Immature natural killer cell (primary cell): ENCODE measurements at regions not wholly inside any gene's neighbourhood (a gene's known extent, or its start where the extent isn't known, plus 50 kb on each side); places are given as distances from the start of the nearest gene placed in this dataset.

Source experiments
- DNase-seq, 3 donors: peaks; one replicate each; pipeline ENCODE4 v3.0.0; 2022; ENCODE audit warnings: mixed read lengths in 1 of 3
- H3K27ac Mint-ChIP-seq, 6 donors: one replicate each; pipeline ENCODE4 v1.8.0; 2020; ENCODE audit warnings: mixed read lengths in 6 of 6, mild to moderate bottlenecking in 5 of 6, inconsistent platforms in 4 of 6, moderate library complexity in 3 of 6
- H3K27me3 Mint-ChIP-seq, 3 donors: one replicate each; pipeline ENCODE4 v1.8.0; 2020 to 2021; ENCODE audit warnings: low read depth in 3 of 3, mild to moderate bottlenecking in 3 of 3, mixed read lengths in 3 of 3, moderate library complexity in 3 of 3, inconsistent platforms in 1 of 3
- H3K36me3 Mint-ChIP-seq, 3 donors: one replicate each; pipeline ENCODE4 v1.8.0; 2020; ENCODE audit warnings: mixed read lengths in 3 of 3, inconsistent platforms in 2 of 3, mild to moderate bottlenecking in 2 of 3
- H3K4me1 Mint-ChIP-seq, 2 donors: one replicate each; pipeline ENCODE4 v1.8.0; 2020; ENCODE audit warnings: inconsistent platforms in 2 of 2, mild to moderate bottlenecking in 2 of 2, mixed read lengths in 2 of 2, moderate library complexity in 1 of 2
- H3K4me3 Mint-ChIP-seq, 5 donors: one replicate each; pipeline ENCODE4 v1.8.0; 2020; ENCODE audit warnings: mild to moderate bottlenecking in 5 of 5, mixed read lengths in 5 of 5, inconsistent platforms in 3 of 5, moderate library complexity in 3 of 5
- H3K9me3 Mint-ChIP-seq, 6 donors: one replicate each; pipeline ENCODE4 v1.8.0; 2020; ENCODE audit warnings: mild to moderate bottlenecking in 6 of 6, mixed read lengths in 6 of 6, inconsistent platforms in 4 of 6, moderate library complexity in 3 of 6

DNA sequence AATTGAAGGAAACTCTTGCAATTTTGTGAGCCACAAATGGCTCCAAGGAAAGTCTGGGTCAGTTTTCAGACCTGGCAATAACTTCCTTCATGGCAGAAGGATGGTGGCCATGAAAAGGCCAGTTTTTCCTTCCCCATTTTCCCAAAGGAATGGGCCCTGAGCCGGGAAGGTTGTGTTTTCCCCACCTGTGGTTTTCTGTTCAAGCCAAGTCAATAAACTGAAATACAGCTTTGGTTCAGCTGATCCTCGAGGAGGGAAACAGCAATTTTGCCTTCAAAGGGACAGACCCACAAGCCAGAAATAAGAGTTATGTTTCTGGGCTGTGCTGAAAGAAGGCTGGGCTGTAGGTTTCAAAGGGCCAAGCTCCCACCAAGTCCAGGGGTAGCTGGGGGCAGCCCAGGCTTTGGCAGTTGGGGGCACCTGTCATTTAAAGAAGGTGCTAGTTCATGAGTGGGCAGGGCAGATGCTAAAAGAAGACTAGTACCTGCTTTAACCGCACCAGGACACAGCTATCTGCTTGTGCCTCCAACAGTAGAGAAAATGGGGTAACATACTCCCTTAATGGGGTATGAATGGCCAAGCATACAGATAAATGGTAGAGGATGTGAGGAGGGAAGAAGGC lies 97.0 kb downstream of the TTC32 start:
- H3K4me1 Mint-ChIP-seq = no peaks in the 10 kb centered on the region
- DNase-seq = no peak
- H3K9me3 Mint-ChIP-seq = peaks cover 0 to 5% (median 0%) of the 10 kb centered on the region in 6 donors
- no peaks in the 10 kb centered on the region for H3K36me3 Mint-ChIP-seq
- no peak overlapping the region for H3K4me3 Mint-ChIP-seq
- H3K27ac Mint-ChIP-seq = no peak overlapping the region
- H3K27me3 Mint-ChIP-seq = peaks cover 4 to 5% (median 5%) of the 10 kb centered on the region in 3 donors

DNA sequence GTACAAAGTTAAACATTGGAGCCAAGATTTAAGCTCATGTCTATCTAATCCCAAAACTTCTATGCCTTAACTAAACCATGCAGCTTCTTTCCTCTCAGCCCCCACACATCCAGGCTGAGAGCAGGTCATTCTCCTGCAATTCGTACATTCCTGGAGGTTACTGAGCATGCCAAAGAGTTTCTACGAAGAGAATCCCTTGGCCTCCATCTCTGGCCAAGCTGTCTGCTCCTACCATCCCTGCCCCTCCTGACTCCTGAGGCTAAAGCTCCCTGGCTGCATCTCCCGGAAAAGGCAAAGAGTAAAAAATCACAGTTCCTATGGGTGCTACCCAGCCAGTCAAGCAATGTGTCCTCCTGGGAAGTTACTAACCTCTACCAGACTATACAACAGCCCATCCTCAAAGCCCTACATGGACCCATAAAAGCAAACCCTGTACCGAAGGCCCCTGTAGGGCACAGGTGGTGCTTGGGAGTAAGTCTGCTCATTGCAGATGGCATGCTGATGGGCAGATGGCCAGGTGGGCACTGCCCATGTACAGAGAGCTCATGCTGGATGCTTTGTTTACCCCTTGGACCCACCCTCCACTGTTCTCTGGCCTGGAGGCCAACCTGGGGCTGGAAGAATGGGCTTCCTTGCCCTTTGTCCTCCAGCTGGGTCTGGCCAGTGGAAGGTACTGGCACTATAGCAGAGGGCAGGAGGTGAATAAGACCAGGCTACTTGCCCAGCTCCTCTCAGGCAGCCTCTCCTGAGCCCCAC lies 99.5 kb downstream of the TTC32 start:
- DNase-seq = no peak
- no peaks in the 10 kb centered on the region for H3K4me1 Mint-ChIP-seq
- no peak overlapping the region for H3K4me3 Mint-ChIP-seq
- peaks cover 4 to 9% (median 8%) of the 10 kb centered on the region in 3 donors for H3K27me3 Mint-ChIP-seq
- H3K27ac Mint-ChIP-seq = no peak overlapping the region
- no peaks in the 10 kb centered on the region for H3K36me3 Mint-ChIP-seq
- H3K9me3 Mint-ChIP-seq = peaks cover 0 to 4% (median 0%) of the 10 kb centered on the region in 6 donors

DNA sequence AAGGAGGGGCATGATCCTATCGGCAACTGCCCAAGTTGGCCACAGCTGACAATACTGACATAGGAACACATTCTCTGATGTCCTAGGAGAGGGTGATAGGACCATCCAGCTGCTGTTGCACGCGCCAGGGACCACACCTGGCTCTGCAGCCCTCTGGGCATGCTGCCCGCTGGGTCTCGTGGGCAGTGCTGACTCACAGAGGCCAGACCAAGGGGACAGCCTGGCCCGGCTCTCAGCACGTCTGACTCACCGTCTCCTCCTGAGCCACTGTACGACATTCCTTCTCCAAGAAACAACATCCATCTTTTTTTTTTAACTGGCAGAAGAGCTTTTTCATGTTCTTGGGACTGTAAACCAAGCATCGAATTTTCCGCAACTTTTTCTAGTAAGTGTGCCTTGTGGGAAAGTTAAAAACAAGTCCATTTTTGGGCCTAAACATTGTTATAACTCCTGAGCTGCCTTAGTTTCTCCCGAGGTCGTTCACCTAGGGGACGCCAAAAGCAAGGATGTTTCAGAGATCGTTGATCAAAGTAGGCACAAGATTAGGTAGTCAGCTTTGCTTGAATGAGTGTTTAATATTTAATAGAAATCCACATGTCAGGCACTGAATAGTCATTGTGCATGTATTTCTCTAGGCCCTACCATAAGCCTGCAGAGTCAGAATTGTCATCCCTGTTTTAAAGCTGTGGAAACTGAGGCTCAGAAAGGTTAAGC lies 100.3 kb downstream of the TTC32 start:
- Mint-ChIP-seq H3K27me3 (peaks cover 4 to 8% (median 5%) of the 10 kb centered on the region in 3 donors), H3K36me3 (no peaks in the 10 kb centered on the region), H3K4me3 (no peak overlapping the region), H3K9me3 (peaks cover 0 to 4% (median 0%) of the 10 kb centered on the region in 6 donors), H3K27ac (no peak overlapping the region), H3K4me1 (no peaks in the 10 kb centered on the region)
- no peak for DNase-seq

DNA sequence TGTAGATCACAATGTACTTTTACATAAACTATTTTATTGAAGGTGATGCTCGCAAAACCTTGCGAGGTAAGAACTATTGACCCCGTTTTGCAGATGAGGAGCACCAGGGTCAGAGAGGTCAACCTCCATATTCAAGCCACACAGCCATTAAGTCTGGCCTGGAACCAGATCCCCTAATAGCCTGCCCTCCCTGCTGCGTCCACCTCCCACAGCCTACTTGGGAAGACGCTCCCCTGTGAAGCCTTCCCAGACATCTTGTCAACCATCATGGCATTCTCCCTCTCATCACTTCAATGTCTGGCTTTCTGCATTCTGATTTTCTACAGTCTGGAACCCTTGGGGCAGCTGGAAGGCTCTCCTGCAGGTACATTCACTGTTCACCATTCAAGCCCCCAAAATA lies 101.0 kb downstream of the TTC32 start:
- no peaks in the 10 kb centered on the region for H3K36me3 Mint-ChIP-seq
- H3K4me1 Mint-ChIP-seq = no peaks in the 10 kb centered on the region
- no peak for DNase-seq
- H3K27ac Mint-ChIP-seq = no peak overlapping the region
- H3K4me3 Mint-ChIP-seq = no peak overlapping the region
- H3K27me3 Mint-ChIP-seq = peaks cover 2 to 7% (median 5%) of the 10 kb centered on the region in 3 donors
- peaks cover 0 to 4% (median 0%) of the 10 kb centered on the region in 6 donors for H3K9me3 Mint-ChIP-seq

DNA sequence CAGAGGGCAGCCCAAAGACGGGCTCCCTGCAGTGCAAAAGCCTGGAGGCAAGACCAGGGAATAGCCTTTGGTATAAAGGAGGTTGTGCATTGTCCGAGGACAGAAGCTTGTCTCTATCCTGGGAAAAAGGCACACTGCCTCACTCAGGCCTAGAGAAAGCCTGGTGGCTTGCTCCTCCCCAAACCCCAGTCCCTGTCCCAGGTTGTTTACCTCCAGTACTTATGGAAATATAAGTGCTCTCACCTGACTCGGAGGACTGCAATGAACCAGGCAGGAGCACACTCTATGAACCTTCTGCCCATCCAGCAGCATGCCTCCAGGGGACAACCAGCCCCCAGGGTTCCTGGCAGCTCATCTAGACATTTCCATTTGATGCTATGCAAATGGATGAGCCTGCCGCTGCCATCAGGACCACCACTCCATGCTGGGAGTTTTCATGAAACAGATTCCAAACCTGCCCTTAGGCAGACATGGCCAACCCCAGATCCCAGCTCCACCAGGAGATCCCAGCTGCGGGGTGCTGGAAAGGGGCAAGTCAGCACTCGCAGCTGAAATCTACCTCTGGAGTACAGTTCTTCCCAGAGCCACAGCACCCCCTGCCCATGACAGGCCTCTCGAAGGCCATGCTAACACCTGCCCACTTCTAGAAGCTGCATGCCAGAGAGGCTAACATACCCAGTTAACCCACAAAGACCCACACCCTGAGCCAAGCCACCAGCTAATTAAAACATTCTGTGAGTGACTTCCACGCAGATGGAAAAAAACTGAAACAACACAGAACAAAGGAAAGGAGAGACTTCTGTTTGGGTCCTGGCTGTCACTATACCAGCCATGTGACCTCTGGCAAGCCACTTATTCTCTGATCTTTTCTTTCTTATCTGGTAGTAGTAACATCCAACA lies 101.7 kb downstream of the TTC32 start:
- Mint-ChIP-seq H3K27me3 (peaks cover 2 to 7% (median 5%) of the 10 kb centered on the region in 3 donors), H3K9me3 (peaks cover 0 to 2% (median 0%) of the 10 kb centered on the region in 6 donors), H3K4me3 (no peak overlapping the region), H3K4me1 (no peaks in the 10 kb centered on the region), H3K27ac (no peak overlapping the region), H3K36me3 (no peaks in the 10 kb centered on the region)
- no peak for DNase-seq

DNA sequence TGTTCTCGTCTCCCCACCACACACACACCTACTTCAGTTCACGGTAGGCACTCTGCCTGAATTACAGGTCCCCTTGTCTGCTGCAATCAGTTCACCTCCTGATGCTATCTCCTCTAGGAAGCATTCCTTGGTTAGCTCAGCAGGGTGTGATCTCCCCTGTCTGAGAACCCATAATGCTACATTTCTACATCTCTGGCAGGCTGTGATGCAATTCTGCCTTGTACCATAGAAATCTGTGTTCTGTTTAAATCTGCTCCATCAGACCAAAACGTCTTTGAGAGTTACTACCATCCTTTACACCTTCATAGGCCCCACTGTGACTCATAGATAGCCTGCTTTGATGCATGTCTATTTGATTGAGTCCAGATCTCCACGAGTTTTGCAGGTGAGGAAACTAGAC lies 103.9 kb downstream of the TTC32 start:
- no peaks in the 10 kb centered on the region for H3K4me1 Mint-ChIP-seq
- no peak overlapping the region for H3K27ac Mint-ChIP-seq
- H3K9me3 Mint-ChIP-seq = peaks cover 0 to 1% (median 0%) of the 10 kb centered on the region in 6 donors
- no peak for DNase-seq
- peaks cover under 1 to 7% (median 5%) of the 10 kb centered on the region in 3 donors for H3K27me3 Mint-ChIP-seq
- H3K4me3 Mint-ChIP-seq = no peak overlapping the region
- no peaks in the 10 kb centered on the region for H3K36me3 Mint-ChIP-seq

DNA sequence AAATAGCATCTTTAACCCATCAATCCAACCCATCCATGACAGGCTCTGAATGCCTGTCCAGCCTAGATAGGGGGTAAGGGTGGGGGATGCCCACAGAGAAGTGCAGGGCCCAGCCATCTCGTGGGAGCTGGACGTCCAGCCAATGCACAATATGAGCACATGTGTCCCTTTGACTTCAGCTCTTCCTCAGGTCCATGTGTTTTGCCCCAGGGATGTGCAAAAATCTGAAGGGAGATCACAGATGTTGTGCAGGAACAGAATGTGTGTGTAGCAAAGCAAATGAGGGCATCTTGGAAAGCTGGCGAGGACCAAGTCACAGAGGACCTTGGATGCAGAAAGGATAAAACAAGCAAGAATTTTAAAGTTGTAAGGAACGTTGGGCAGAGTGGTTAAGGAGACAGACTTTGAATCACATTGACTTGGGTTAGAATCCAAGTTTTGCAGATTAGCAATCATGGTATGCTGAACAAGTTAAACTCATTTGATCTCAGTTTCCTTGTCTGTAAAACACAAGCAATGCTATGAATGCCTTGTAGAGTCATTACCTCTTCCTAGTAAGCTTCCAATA lies 104.5 kb downstream of the TTC32 start:
- Mint-ChIP-seq H3K27ac (no peak overlapping the region), H3K4me1 (no peaks in the 10 kb centered on the region), H3K27me3 (peaks cover 0 to 7% (median 5%) of the 10 kb centered on the region in 3 donors), H3K4me3 (no peak overlapping the region), H3K36me3 (no peaks in the 10 kb centered on the region), H3K9me3 (no peaks in the 10 kb centered on the region)
- DNase-seq = no peak

DNA sequence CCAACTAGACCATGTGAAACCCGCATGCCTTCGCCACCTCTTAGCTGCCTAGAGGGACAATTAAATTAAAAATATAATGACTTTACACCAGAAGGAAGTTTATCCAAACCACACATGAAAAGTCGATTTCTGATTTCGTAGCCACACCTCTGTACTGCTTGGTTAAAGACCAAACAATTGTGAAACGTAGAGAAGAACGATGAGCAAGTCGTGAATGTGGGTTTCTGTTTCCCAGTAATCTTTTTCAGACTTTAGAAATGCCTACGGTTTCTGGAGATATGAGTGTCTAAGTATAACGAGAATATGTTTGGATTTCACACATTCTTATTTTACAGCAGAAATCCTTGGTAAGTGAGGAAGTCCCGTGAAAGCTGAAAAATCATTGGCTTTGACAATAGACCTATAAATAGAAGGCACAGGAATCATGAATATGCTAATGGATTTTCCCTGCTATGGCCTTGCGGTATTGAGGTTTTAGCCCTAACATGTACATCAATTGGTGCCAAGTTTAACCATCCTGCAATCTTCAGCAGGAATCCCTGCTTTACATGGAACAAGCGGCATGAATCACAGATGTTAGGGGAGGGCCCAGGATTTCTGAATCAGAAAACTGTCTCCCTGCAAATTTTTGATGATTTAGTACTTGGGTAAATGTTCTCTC lies 105.6 kb downstream of the TTC32 start:
- DNase-seq = no peak
- Mint-ChIP-seq H3K4me1 (no peaks in the 10 kb centered on the region), H3K27me3 (peaks cover 0 to 5% (median 4%) of the 10 kb centered on the region in 3 donors), H3K9me3 (no peaks in the 10 kb centered on the region), H3K36me3 (no peaks in the 10 kb centered on the region), H3K4me3 (no peak overlapping the region), H3K27ac (no peak overlapping the region)

DNA sequence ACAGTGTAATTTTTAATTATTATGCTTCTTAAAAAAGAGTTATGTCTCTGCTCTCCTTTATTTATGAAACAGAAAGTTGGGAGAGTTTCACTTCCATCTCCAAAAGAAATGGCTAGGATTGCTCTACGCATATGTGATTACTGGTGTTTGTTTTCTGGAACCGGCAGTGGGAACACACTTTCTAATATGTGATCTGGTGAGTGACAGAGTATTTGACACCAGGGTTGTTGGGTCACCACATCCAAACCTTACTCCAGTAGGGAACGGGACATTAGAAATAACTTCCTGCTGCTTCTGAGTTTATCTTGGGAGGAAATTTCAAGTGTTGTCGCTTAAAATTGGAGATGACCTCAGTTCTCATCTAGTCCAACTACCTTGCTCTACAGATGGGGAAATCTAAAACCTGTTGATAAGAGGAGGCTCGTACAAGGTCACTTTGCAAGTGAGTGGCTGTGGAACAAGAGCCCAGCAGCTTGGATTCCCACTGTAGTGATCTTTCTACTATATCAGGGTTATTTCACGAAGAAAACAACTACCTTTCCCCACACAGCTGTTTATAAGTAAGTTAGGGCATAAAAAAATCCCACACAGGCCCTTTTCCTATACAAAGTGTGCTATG lies 108.5 kb downstream of the TTC32 start:
- Mint-ChIP-seq H3K27me3 (peaks cover 0 to 4% (median 2%) of the 10 kb centered on the region in 3 donors), H3K9me3 (no peaks in the 10 kb centered on the region), H3K27ac (no peak overlapping the region), H3K36me3 (no peaks in the 10 kb centered on the region), H3K4me3 (no peak overlapping the region), H3K4me1 (no peaks in the 10 kb centered on the region)
- DNase-seq = no peak

DNA sequence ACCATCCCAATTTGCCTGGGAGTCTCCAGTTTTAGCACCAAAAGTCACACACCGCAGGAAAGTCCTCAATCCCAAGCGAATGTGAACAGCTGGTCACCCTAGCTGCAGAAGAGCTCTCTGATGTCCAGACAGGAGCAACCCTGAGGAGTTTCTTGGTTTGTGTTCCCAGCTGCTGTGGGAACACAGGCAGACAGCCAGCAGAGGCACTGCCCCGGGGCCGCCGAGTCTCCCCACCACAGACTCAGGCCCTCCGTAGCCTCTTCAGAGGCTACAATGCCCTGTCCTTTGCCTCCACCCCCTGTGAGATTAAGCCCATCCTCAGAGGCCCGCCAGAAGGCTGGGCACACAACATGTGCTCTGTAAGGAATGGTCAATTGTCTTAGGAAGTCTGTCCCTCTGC lies 111.5 kb downstream of the TTC32 start:
- no peak overlapping the region for H3K4me3 Mint-ChIP-seq
- H3K4me1 Mint-ChIP-seq = no peaks in the 10 kb centered on the region
- DNase-seq = no peak
- no peaks in the 10 kb centered on the region for H3K9me3 Mint-ChIP-seq
- no peak overlapping the region for H3K27ac Mint-ChIP-seq
- H3K27me3 Mint-ChIP-seq = peaks cover 0 to 6% (median 2%) of the 10 kb centered on the region in 3 donors
- H3K36me3 Mint-ChIP-seq = no peaks in the 10 kb centered on the region

DNA sequence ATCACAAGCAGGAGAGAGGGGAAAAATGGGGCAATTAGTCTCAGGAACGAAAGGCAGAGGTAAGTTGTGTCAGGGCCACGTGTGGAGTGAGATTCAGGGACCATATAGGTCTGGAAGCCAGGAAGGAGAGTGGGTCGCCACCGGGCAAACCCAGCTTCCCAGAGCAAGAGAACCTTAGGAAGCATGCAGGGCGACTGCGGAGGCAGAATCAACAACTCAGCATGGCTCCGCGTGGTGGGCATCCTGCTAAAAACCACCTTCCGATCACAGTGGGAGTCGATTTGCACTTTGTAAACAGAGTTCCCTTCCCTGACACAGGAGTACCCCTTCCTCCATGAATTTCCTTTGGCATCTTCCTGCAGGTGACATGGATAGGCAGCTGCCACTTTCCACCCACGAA lies 114.6 kb downstream of the TTC32 start:
- no peak for DNase-seq
- no peaks in the 10 kb centered on the region for H3K4me1 Mint-ChIP-seq
- no peaks in the 10 kb centered on the region for H3K9me3 Mint-ChIP-seq
- no peak overlapping the region for H3K27ac Mint-ChIP-seq
- no peaks in the 10 kb centered on the region for H3K36me3 Mint-ChIP-seq
- H3K27me3 Mint-ChIP-seq = peaks cover 2 to 7% (median 2%) of the 10 kb centered on the region in 3 donors
- H3K4me3 Mint-ChIP-seq = no peak overlapping the region

DNA sequence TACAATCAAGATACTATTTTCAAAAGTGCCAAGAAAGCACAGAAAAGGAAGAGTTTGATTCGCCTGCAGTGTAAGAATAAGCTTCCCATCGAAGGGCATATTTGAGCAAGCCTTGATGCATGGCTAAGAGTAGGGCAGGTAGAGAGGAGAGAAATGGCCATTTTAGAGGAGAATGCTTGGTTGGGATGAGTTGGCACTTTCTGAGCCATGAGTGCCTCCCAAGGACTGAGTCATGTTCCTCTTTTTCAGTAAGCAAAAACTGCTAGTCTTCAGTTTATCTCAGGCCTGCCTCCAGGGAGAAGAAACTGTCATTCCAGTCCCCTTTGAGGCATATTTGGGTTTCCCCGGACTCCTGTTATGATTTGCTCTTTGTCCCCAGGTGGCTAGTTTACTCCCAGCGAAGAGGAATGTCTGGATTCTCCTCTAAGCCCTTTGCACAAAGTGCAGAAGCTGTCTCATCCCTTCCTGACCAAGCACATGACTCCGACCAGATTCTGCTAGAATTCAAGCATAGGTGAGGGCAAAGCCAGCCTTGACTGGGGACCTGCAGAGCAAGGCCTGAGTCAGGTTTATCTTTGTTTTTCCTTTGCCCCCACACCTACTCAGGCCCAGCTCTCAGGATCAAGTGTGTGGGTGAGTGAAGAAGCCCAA lies 115.2 kb downstream of the TTC32 start:
- H3K4me1 Mint-ChIP-seq = no peaks in the 10 kb centered on the region
- DNase-seq = no peak
- no peaks in the 10 kb centered on the region for H3K9me3 Mint-ChIP-seq
- H3K27me3 Mint-ChIP-seq = peaks cover 2 to 9% (median 2%) of the 10 kb centered on the region in 3 donors
- no peaks in the 10 kb centered on the region for H3K36me3 Mint-ChIP-seq
- H3K4me3 Mint-ChIP-seq = no peak overlapping the region
- no peak overlapping the region for H3K27ac Mint-ChIP-seq
